ENCODE measurements at regions not wholly inside any gene's neighbourhood (a gene's known extent, or its start where the extent isn't known, plus 50 kb on each side); places are given as distances from the start of the nearest gene placed in this dataset.

DNA sequence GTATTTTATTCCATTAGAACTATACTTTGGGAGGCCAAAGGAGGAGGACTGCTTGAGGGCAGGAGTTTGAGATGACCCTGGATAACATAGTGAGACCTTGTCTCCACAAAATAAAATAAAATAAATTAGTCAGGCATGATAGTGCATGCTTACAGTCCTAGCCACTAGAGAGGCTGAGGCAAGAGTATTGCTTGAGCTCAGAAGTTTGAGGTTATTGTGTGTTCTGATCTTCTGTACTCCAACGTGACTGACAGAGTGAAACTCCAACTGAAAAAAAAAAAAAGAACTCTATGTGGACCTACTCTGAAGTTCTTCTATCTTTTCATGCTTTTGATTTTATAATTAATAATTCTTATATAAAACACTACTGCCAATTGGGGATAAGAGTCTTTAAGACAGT, 1560.0 kb upstream of the GBE1 start:
- POLR2A ChIA-PET, result no interaction called here
- DNase-seq, result no peak
- no peaks in the 10 kb centered on the region for H3K9me3 ChIP-seq
- no peaks in the 10 kb centered on the region for H3K36me3 Mint-ChIP-seq (ENCODE audit: insufficient read depth, unreplicated experiment)
- no TSS peak for BruUV-seq (replicated peaks)
- H3K9me3 Mint-ChIP-seq (ENCODE audit: unreplicated experiment), result peaks cover 9% of the 10 kb centered on the region
- TF ChIP-seq, protein P1, sequence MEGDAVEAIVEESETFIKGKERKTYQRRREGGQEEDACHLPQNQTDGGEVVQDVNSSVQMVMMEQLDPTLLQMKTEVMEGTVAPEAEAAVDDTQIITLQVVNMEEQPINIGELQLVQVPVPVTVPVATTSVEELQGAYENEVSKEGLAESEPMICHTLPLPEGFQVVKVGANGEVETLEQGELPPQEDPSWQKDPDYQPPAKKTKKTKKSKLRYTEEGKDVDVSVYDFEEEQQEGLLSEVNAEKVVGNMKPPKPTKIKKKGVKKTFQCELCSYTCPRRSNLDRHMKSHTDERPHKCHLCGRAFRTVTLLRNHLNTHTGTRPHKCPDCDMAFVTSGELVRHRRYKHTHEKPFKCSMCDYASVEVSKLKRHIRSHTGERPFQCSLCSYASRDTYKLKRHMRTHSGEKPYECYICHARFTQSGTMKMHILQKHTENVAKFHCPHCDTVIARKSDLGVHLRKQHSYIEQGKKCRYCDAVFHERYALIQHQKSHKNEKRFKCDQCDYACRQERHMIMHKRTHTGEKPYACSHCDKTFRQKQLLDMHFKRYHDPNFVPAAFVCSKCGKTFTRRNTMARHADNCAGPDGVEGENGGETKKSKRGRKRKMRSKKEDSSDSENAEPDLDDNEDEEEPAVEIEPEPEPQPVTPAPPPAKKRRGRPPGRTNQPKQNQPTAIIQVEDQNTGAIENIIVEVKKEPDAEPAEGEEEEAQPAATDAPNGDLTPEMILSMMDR (IDR thresholded peaks at IDR 0.05; ENCODE audit: insufficient read depth in 1 of 2, low read depth in 1 of 2, low read length in 1 of 2, severe bottlenecking in 1 of 2, unreplicated experiment in 1 of 2), result no peak
- H3K4me1 Mint-ChIP-seq (ENCODE audit: low read depth, unreplicated experiment), result no peaks in the 10 kb centered on the region
- H3K27ac Mint-ChIP-seq (ENCODE audit: unreplicated experiment), result no peak overlapping the region
- intact Hi-C loops (cut with micrococcal nuclease; ENCODE audit: unreplicated experiment), result no loop called here
- H3K36me3 ChIP-seq (ENCODE audit: control insufficient read depth, insufficient read depth, low read length), result no peaks in the 10 kb centered on the region
- no peaks in the 10 kb centered on the region for H3K27me3 Mint-ChIP-seq (ENCODE audit: insufficient read depth, unreplicated experiment)
- no peaks in the 10 kb centered on the region for H3K27me3 ChIP-seq (replicated peaks; ENCODE audit: control insufficient read depth, insufficient read depth, low read length)
- no peak overlapping the region for H3K4me3 ChIP-seq (ENCODE audit: low read depth, low read length)
- no peak overlapping the region for H3K4me3 Mint-ChIP-seq (ENCODE audit: unreplicated experiment)
- H3K4me1 ChIP-seq, result no peaks in the 10 kb centered on the region
- CTCF ChIA-PET, result no interaction called here

- BruUV-seq (replicated peaks), result no TSS peak
- H3K27ac Mint-ChIP-seq (ENCODE audit: unreplicated experiment), result no peak overlapping the region
Measured at GRCh38 chr3:83321891-83322290, 1560.4 kb upstream of the GBE1 start.

GRCh38 chr3:83354205-83354604, 1592.8 kb upstream of the GBE1 start:
- ChIA-PET POLR2A (no interaction called here), CTCF (no interaction called here)
- H3K4me3 Mint-ChIP-seq (ENCODE audit: unreplicated experiment), result no peak overlapping the region
- no peak for DNase-seq
- H3K36me3 ChIP-seq (ENCODE audit: control insufficient read depth, insufficient read depth, low read length), result no peaks in the 10 kb centered on the region
- no TSS peak for BruUV-seq (replicated peaks)
- H3K36me3 Mint-ChIP-seq (ENCODE audit: insufficient read depth, unreplicated experiment), result no peaks in the 10 kb centered on the region
- no peaks in the 10 kb centered on the region for H3K27me3 ChIP-seq (replicated peaks; ENCODE audit: control insufficient read depth, insufficient read depth, low read length)
- no peaks in the 10 kb centered on the region for H3K27me3 Mint-ChIP-seq (ENCODE audit: insufficient read depth, unreplicated experiment)
- H3K9me3 Mint-ChIP-seq (ENCODE audit: unreplicated experiment), result no peaks in the 10 kb centered on the region
- TF ChIP-seq, protein P1 (IDR thresholded peaks at IDR 0.05; ENCODE audit: insufficient read depth in 1 of 2, low read depth in 1 of 2, low read length in 1 of 2, severe bottlenecking in 1 of 2, unreplicated experiment in 1 of 2), result no peak
- no peaks in the 10 kb centered on the region for H3K9me3 ChIP-seq
- H3K4me1 ChIP-seq, result no peaks in the 10 kb centered on the region
- H3K4me1 Mint-ChIP-seq (ENCODE audit: low read depth, unreplicated experiment), result no peaks in the 10 kb centered on the region
- intact Hi-C loops (cut with micrococcal nuclease; ENCODE audit: unreplicated experiment), result no loop called here
- H3K27ac Mint-ChIP-seq (ENCODE audit: unreplicated experiment), result no peak overlapping the region
- no peak overlapping the region for H3K4me3 ChIP-seq (ENCODE audit: low read depth, low read length)

More at GRCh38 chr3:83321891-83322290, 1560.4 kb upstream of the GBE1 start:
- POLR2A ChIA-PET, result no interaction called here
- no peak overlapping the region for H3K4me3 Mint-ChIP-seq (ENCODE audit: unreplicated experiment)
- no peaks in the 10 kb centered on the region for H3K36me3 Mint-ChIP-seq (ENCODE audit: insufficient read depth, unreplicated experiment)
- H3K9me3 Mint-ChIP-seq (ENCODE audit: unreplicated experiment), result peaks cover 9% of the 10 kb centered on the region
- DNase-seq, result no peak
- Histone ChIP-seq H3K27me3 (replicated peaks; ENCODE audit: control insufficient read depth, insufficient read depth, low read length) (no peaks in the 10 kb centered on the region), H3K4me3 (ENCODE audit: low read depth, low read length) (no peak overlapping the region), H3K36me3 (ENCODE audit: control insufficient read depth, insufficient read depth, low read length) (no peaks in the 10 kb centered on the region), H3K9me3 (no peaks in the 10 kb centered on the region), H3K4me1 (no peaks in the 10 kb centered on the region)
- CTCF ChIA-PET, result no interaction called here
- TF ChIP-seq, protein P1 (IDR thresholded peaks at IDR 0.05; ENCODE audit: insufficient read depth in 1 of 2, low read depth in 1 of 2, low read length in 1 of 2, severe bottlenecking in 1 of 2, unreplicated experiment in 1 of 2), result no peak
- H3K4me1 Mint-ChIP-seq (ENCODE audit: low read depth, unreplicated experiment), result no peaks in the 10 kb centered on the region
- no peaks in the 10 kb centered on the region for H3K27me3 Mint-ChIP-seq (ENCODE audit: insufficient read depth, unreplicated experiment)
- intact Hi-C loops (cut with micrococcal nuclease; ENCODE audit: unreplicated experiment), result no loop called here
